OCI-LY1 (cell line): ENCODE measurements at regions not wholly inside any gene's neighbourhood (a gene's known extent, or its start where the extent isn't known, plus 50 kb on each side); places are given as distances from the start of the nearest gene placed in this dataset.
"Not testable (repeated sequence)": the region's sequence is repeated elsewhere in the genome, so short reads cannot be mapped to it uniquely, and the experiment has no call there.

Experiments
- H2AFZ ChIP-seq: fragments of 200-600 bp; sonication (generic), shearing (Covaris generic); 2 replicates; pipeline ENCODE4 v1.6.0; 2014; ENCODE audit warnings: antibody characterized with exemption, mild to moderate bottlenecking, low read length
- H3F3A ChIP-seq: fragments of 200-600 bp; sonication (generic), shearing (Covaris generic); 2 replicates; pipeline ENCODE4 v1.6.0; 2014; ENCODE audit warnings: mild to moderate bottlenecking, antibody characterized with exemption, low read length, moderate library complexity; ENCODE audit not compliant: insufficient read depth
- H3K27ac ChIP-seq: fragments of 200-600 bp; sonication (generic); 2 replicates; pipeline ENCODE4 v1.5.1; 2014; ENCODE audit warnings: low read length, mixed run types, mild to moderate bottlenecking, low read depth; ENCODE audit not compliant: poor library complexity, severe bottlenecking
- H3K27me3 ChIP-seq: fragments of 200-600 bp; sonication (generic); 2 replicates; pipeline ENCODE4 v1.6.0; 2014; ENCODE audit warnings: antibody characterized with exemption, mild to moderate bottlenecking, low read length, moderate library complexity; ENCODE audit not compliant: insufficient read depth
- H3K36me3 ChIP-seq: fragments of 200-600 bp; sonication (generic); 2 replicates; pipeline ENCODE4 v1.6.1; 2014; ENCODE audit warnings: mild to moderate bottlenecking, antibody characterized with exemption, low read length, moderate library complexity, mixed read lengths; ENCODE audit not compliant: insufficient read depth
- H3K4me1 ChIP-seq: fragments of 200-600 bp; sonication (generic); 2 replicates; pipeline ENCODE4 v1.5.1; 2014; ENCODE audit warnings: mild to moderate bottlenecking, low read length, moderate library complexity; ENCODE audit not compliant: insufficient read depth, severe bottlenecking
- H3K4me2 ChIP-seq: fragments of 200-600 bp; sonication (generic), shearing (Covaris generic); 2 replicates; pipeline ENCODE4 v1.6.1; 2014; ENCODE audit warnings: low read length
- H3K4me3 ChIP-seq: fragments of 200-600 bp; sonication (generic); 2 replicates; pipeline ENCODE4 v1.5.1; 2014; ENCODE audit warnings: low read length, low read depth, mild to moderate bottlenecking, mixed read lengths; ENCODE audit not compliant: poor library complexity, severe bottlenecking
- H3K79me2 ChIP-seq: fragments of 200-600 bp; shearing (Covaris generic); 2 replicates; pipeline ENCODE4 v1.6.1; 2016; ENCODE audit warnings: mixed run types, low read length, mixed read lengths; ENCODE audit not compliant: insufficient read depth
- H3K9ac ChIP-seq: fragments of 200-600 bp; sonication (generic), shearing (Covaris generic); 2 replicates; pipeline ENCODE4 v1.6.1; 2014; ENCODE audit warnings: mild to moderate bottlenecking, low read length, mixed read lengths
- H3K9me2 ChIP-seq: fragments of 200-600 bp; sonication (generic), shearing (Covaris generic); 2 replicates; pipeline ENCODE4 v1.6.1; 2014; ENCODE audit warnings: low read depth, mild to moderate bottlenecking, low read length, mixed read lengths
- H3K9me3 ChIP-seq: fragments of 200-600 bp; shearing (Covaris generic); 2 replicates; pipeline ENCODE4 v1.6.1; 2014; ENCODE audit warnings: low read length, mixed read lengths
- H4K20me1 ChIP-seq: fragments of 200-600 bp; sonication (generic), shearing (Covaris generic); 2 replicates; pipeline ENCODE4 v1.6.0; 2016; ENCODE audit warnings: mild to moderate bottlenecking, low read length; ENCODE audit not compliant: insufficient read depth
- CTCF ChIP-seq: fragments of 200-600 bp; sonication (generic), shearing (Covaris generic); IDR thresholded peaks from 2 replicates; pipeline ENCODE4 v1.5.1; 2017; ENCODE audit warnings: mild to moderate bottlenecking, antibody characterized with exemption, low read length, moderate library complexity, mixed read lengths
- EZH2 ChIP-seq: fragments of 200-600 bp; sonication (generic), shearing (Covaris generic); IDR thresholded peaks from 2 replicates; pipeline ENCODE4 v1.8.0; 2017; ENCODE audit warnings: borderline replicate concordance, mixed run types, mild to moderate bottlenecking, antibody characterized with exemption, low read length, moderate library complexity, mixed read lengths

- no peaks in the 10 kb centered on the region for H4K20me1 ChIP-seq
- no peak overlapping the region for H3K9ac ChIP-seq
- H3K4me1 ChIP-seq, result no peaks in the 10 kb centered on the region
- no peak for TF ChIP-seq EZH2
- H3K36me3 ChIP-seq, result no peaks in the 10 kb centered on the region
- H3K4me2 ChIP-seq, result no peak overlapping the region
- H3K27ac ChIP-seq, result no peak overlapping the region
- no peaks in the 10 kb centered on the region for H3K9me2 ChIP-seq
- no peaks in the 10 kb centered on the region for H3K9me3 ChIP-seq
- H3K79me2 ChIP-seq, result no peaks in the 10 kb centered on the region
- H3F3A ChIP-seq, result no peaks in the 10 kb centered on the region
- no peak overlapping the region for H3K4me3 ChIP-seq
- H3K27me3 ChIP-seq, result no peaks in the 10 kb centered on the region
- no peak overlapping the region for H2AFZ ChIP-seq
Measured at GRCh38 chr11:93922830-93923229, 72.4 kb upstream of the VSTM5 start.

GRCh38 chr11:93926099-93926498 is 75.7 kb upstream of the VSTM5 start:
- H3K4me2 ChIP-seq, H3K79me2 ChIP-seq, H3K9me2 ChIP-seq, H3K27ac ChIP-seq, H3F3A ChIP-seq, H3K36me3 ChIP-seq, H3K9me3 ChIP-seq, H2AFZ ChIP-seq, H4K20me1 ChIP-seq, H3K9ac ChIP-seq, H3K4me1 ChIP-seq, H3K4me3 ChIP-seq, H3K27me3 ChIP-seq: not testable (repeated sequence)

GRCh38 chr11:93929407-93929806 is 79.0 kb upstream of the VSTM5 start:
- Histone ChIP-seq H3K9me2 (no peaks in the 10 kb centered on the region), H3K9ac (no peak overlapping the region), H3K4me1 (no peaks in the 10 kb centered on the region), H3K27ac (no peak overlapping the region), H2AFZ (no peak overlapping the region), H3F3A (no peaks in the 10 kb centered on the region), H4K20me1 (no peaks in the 10 kb centered on the region), H3K9me3 (no peaks in the 10 kb centered on the region), H3K79me2 (no peaks in the 10 kb centered on the region), H3K4me3 (no peak overlapping the region), H3K27me3 (no peaks in the 10 kb centered on the region), H3K36me3 (no peaks in the 10 kb centered on the region), H3K4me2 (no peak overlapping the region)
- TF ChIP-seq CTCF (no peak), EZH2 (no peak)

- H3K4me3 ChIP-seq, result no peak overlapping the region
- no peaks in the 10 kb centered on the region for H3K36me3 ChIP-seq
- no peaks in the 10 kb centered on the region for H3K9me3 ChIP-seq
- H3K4me1 ChIP-seq, result no peaks in the 10 kb centered on the region
- H3K9me2 ChIP-seq, result no peaks in the 10 kb centered on the region
- H3F3A ChIP-seq, result no peaks in the 10 kb centered on the region
- no peak overlapping the region for H3K4me2 ChIP-seq
- no peak overlapping the region for H3K9ac ChIP-seq
- no peak overlapping the region for H3K27ac ChIP-seq
- H2AFZ ChIP-seq, result no peak overlapping the region
- TF ChIP-seq EZH2 (no peak), CTCF (no peak)
- no peaks in the 10 kb centered on the region for H3K79me2 ChIP-seq
- H3K27me3 ChIP-seq, result no peaks in the 10 kb centered on the region
- H4K20me1 ChIP-seq, result no peaks in the 10 kb centered on the region
Measured at GRCh38 chr11:93933230-93933629, 82.8 kb upstream of the VSTM5 start.
